PC-3 (cell line): ENCODE measurements at regions not wholly inside any gene's neighbourhood (a gene's known extent, or its start where the extent isn't known, plus 50 kb on each side); places are given as distances from the start of the nearest gene placed in this dataset.

ENCODE experiments used
- ATAC-seq: fragments of 200-7000 bp; cut with Tn5 transposase; 2 replicates; pipeline ENCODE4 v1.9.1; 2020; ENCODE audit warnings: mild to moderate bottlenecking, moderate library complexity
- BruUV-seq: library from RNA; stranded (reverse); fragments of 400-500 nt; replicated peaks from 2 replicates; lab custom pipeline; 2021; lab: Mats Ljungman, UMichigan
- CTCF ChIA-PET: fragments of 300-600 bp; sonication (Branson Sonifier 250); formaldehyde crosslinking; loops from one replicate; lab custom pipeline; 2022; ENCODE audit warnings: antibody characterized with exemption; lab: Charles Lee
- POLR2A ChIA-PET: fragments of 300-600 bp; sonication (Branson Sonifier 250); formaldehyde crosslinking; loops from one replicate; lab custom pipeline; 2022; ENCODE audit warnings: antibody characterized with exemption; ENCODE audit not compliant: unreplicated experiment; lab: Charles Lee
- DNase-seq: peaks from one replicate; pipeline ENCODE4 v3.0.0-alpha.2; 2015
- H2AFZ ChIP-seq: fragments of 300-600 bp; sonication (generic); 2 replicates; pipeline ENCODE4 v1.6.0; 2016; ENCODE audit warnings: antibody characterized with exemption, low read length
- H3F3A ChIP-seq: fragments of 300-600 bp; sonication (generic); one replicate; pipeline ENCODE4 v1.6.0; 2017; ENCODE audit warnings: antibody characterized with exemption, low read length, control low read depth, mild to moderate bottlenecking; ENCODE audit not compliant: unreplicated experiment
- H3K27ac ChIP-seq: fragments of 300-600 bp; sonication (generic); 2 replicates; pipeline ENCODE4 v1.5.1; 2016; ENCODE audit warnings: mild to moderate bottlenecking, low read length
- H3K27me3 ChIP-seq: fragments of 300-600 bp; sonication (generic); 2 replicates; pipeline ENCODE4 v1.6.1; 2016; ENCODE audit warnings: low read length, mixed read lengths
- H3K36me3 ChIP-seq: fragments of 300-600 bp; sonication (generic); 2 replicates; pipeline ENCODE4 v1.6.1; 2016; ENCODE audit warnings: low read depth, mixed run types, low read length, mixed read lengths
- H3K4me1 ChIP-seq: fragments of 300-600 bp; sonication (generic); 2 replicates; pipeline ENCODE4 v1.5.1; 2016; ENCODE audit warnings: low read length; ENCODE audit not compliant: insufficient read depth
- H3K4me2 ChIP-seq: fragments of 300-600 bp; sonication (generic); 2 replicates; pipeline ENCODE4 v1.6.0; 2016; ENCODE audit warnings: low read length
- H3K4me3 ChIP-seq: fragments of 300-600 bp; sonication (generic); 2 replicates; pipeline ENCODE4 v1.5.1; 2016; ENCODE audit warnings: mild to moderate bottlenecking, low read length, mixed read lengths
- H3K79me2 ChIP-seq: fragments of 300-600 bp; sonication (generic); 2 replicates; pipeline ENCODE4 v1.6.1; 2017; ENCODE audit warnings: low read length, mixed read lengths
- H3K9ac ChIP-seq: fragments of 300-600 bp; sonication (generic); 2 replicates; pipeline ENCODE4 v1.6.0; 2016; ENCODE audit warnings: mild to moderate bottlenecking, low read length
- H3K9me2 ChIP-seq: fragments of 300-600 bp; sonication (generic); replicated peaks from 2 replicates; pipeline ENCODE4 v1.6.1; 2016; ENCODE audit warnings: mixed run types, low read length, mixed read lengths
- H3K9me3 ChIP-seq: fragments of 300-600 bp; sonication (generic); 2 replicates; pipeline ENCODE4 v1.6.1; 2016; ENCODE audit warnings: low read length, mixed read lengths
- H4K20me1 ChIP-seq: fragments of 300-600 bp; sonication (generic); 2 replicates; pipeline ENCODE4 v1.6.1; 2016; ENCODE audit warnings: low read length, mixed read lengths
- CTCF ChIP-seq: fragments of 300-600 bp; sonication (generic); conservative IDR thresholded peaks from 2 replicates; pipeline ENCODE4 v1.5.1; 2017; ENCODE audit warnings: antibody characterized with exemption, low read depth, mild to moderate bottlenecking, low read length
- EZH2 ChIP-seq: fragments of 300-600 bp; sonication (generic); IDR thresholded peaks from one replicate; pipeline ENCODE4 v1.6.1; 2017; ENCODE audit warnings: antibody characterized with exemption, mild to moderate bottlenecking, low read length; ENCODE audit not compliant: unreplicated experiment
- EZH2phosphoT487 ChIP-seq: fragments of 300-600 bp; sonication (generic); IDR thresholded peaks from 2 replicates; pipeline ENCODE4 v1.6.1; 2018; ENCODE audit warnings: mild to moderate bottlenecking, antibody characterized with exemption, low read length, borderline replicate concordance
- intact Hi-C: fragments of 100-400 bp; cut with micrococcal nuclease; formaldehyde crosslinking; loops from 2 replicates; pipeline ENCODE4 v1.9.0; 2023

- TF ChIP-seq CTCF (no peak), EZH2phosphoT487 (no peak), EZH2 (no peak)
- no peaks in the 10 kb centered on the region for H3K27me3 ChIP-seq
- POLR2A ChIA-PET: no interaction called here
- no peak for ATAC-seq
- BruUV-seq: no TSS peak
- H3K4me3 ChIP-seq: no peak overlapping the region
- H3K79me2 ChIP-seq: no peaks in the 10 kb centered on the region
- H3K36me3 ChIP-seq: no peaks in the 10 kb centered on the region
- no peaks in the 10 kb centered on the region for H4K20me1 ChIP-seq
- H2AFZ ChIP-seq: no peak overlapping the region
- no peaks in the 10 kb centered on the region for H3K4me1 ChIP-seq
- H3K27ac ChIP-seq: no peak overlapping the region
- H3K9me2 ChIP-seq: no peaks in the 10 kb centered on the region
- CTCF ChIA-PET: no interaction called here
- no peak for DNase-seq
- intact Hi-C loops: no loop called here
- no peak overlapping the region for H3K9ac ChIP-seq
- no peak overlapping the region for H3K4me2 ChIP-seq
- H3K9me3 ChIP-seq: no peaks in the 10 kb centered on the region
- no peaks in the 10 kb centered on the region for H3F3A ChIP-seq
Measured at GRCh38 chr2:133734716-133735495, 166.6 kb upstream of the NCKAP5 start.

- H3F3A ChIP-seq: no peaks in the 10 kb centered on the region
- no peaks in the 10 kb centered on the region for H3K27me3 ChIP-seq
- BruUV-seq: no TSS peak
- no peaks in the 10 kb centered on the region for H3K4me1 ChIP-seq
- H3K36me3 ChIP-seq: no peaks in the 10 kb centered on the region
- ChIA-PET POLR2A (no interaction called here), CTCF (no interaction called here)
- no peak for ATAC-seq
- no peak for TF ChIP-seq EZH2phosphoT487
- no peak for TF ChIP-seq EZH2
- TF ChIP-seq CTCF: no peak
- no peaks in the 10 kb centered on the region for H4K20me1 ChIP-seq
- intact Hi-C loops: no loop called here
- no peak overlapping the region for H2AFZ ChIP-seq
- H3K9me2 ChIP-seq: no peaks in the 10 kb centered on the region
- no peak overlapping the region for H3K4me3 ChIP-seq
- no peaks in the 10 kb centered on the region for H3K9me3 ChIP-seq
- no peak overlapping the region for H3K27ac ChIP-seq
- no peak overlapping the region for H3K4me2 ChIP-seq
- no peaks in the 10 kb centered on the region for H3K79me2 ChIP-seq
- no peak overlapping the region for H3K9ac ChIP-seq
- no peak for DNase-seq
Measured at GRCh38 chr2:133736674-133737073, 168.4 kb upstream of the NCKAP5 start.

- H3K27ac ChIP-seq: no peak overlapping the region
- H3K9me2 ChIP-seq: no peaks in the 10 kb centered on the region
- no peaks in the 10 kb centered on the region for H3K79me2 ChIP-seq
- DNase-seq (no peak), ATAC-seq (no peak)
- BruUV-seq: no TSS peak
- H3K4me2 ChIP-seq: no peak overlapping the region
- no peaks in the 10 kb centered on the region for H3K36me3 ChIP-seq
- no peaks in the 10 kb centered on the region for H3K27me3 ChIP-seq
- POLR2A ChIA-PET: no interaction called here
- H3K9ac ChIP-seq: no peak overlapping the region
- no peaks in the 10 kb centered on the region for H3K9me3 ChIP-seq
- no peak overlapping the region for H3K4me3 ChIP-seq
- no peaks in the 10 kb centered on the region for H3K4me1 ChIP-seq
- no peaks in the 10 kb centered on the region for H3F3A ChIP-seq
- CTCF ChIA-PET: no interaction called here
- H4K20me1 ChIP-seq: no peaks in the 10 kb centered on the region
- no peak for TF ChIP-seq EZH2
- TF ChIP-seq EZH2phosphoT487: no peak
- no peak for TF ChIP-seq CTCF
- intact Hi-C loops: no loop called here
- H2AFZ ChIP-seq: no peak overlapping the region
Measured at GRCh38 chr2:133737242-133737993, 169.2 kb upstream of the NCKAP5 start.
